Liver (tissue), 8 donors: ENCODE measurements at regions not wholly inside any gene's neighbourhood (a gene's known extent, or its start where the extent isn't known, plus 50 kb on each side); places are given as distances from the start of the nearest gene placed in this dataset.

Experiments used
- DNase-seq: peaks from one replicate; pipeline ENCODE4 v3.0.0-alpha.2; 2017; ENCODE audit warnings: low spot score
- H3K27ac ChIP-seq, 2 donors: one replicate each; pipeline ENCODE4 v1.7.0; 2013; ENCODE audit warnings: inconsistent platforms in 2 of 2, low read length in 2 of 2, control low read depth in 1 of 2, low read depth in 1 of 2, mild to moderate bottlenecking in 1 of 2
- H3K27me3 ChIP-seq, 4 donors: one replicate each; pipeline versions ENCODE4 v1.6.1 to v1.7.0; 2013; ENCODE audit warnings: low read length in 3 of 4, inconsistent platforms in 1 of 4, mild to moderate bottlenecking in 1 of 4, moderate library complexity in 1 of 4; ENCODE audit not compliant: control insufficient read depth in 4 of 4, insufficient read depth in 4 of 4
- H3K36me3 ChIP-seq, 4 donors: one replicate each; pipeline versions ENCODE4 v1.6.1 to v1.7.0; 2013; ENCODE audit warnings: low read length in 3 of 4, mild to moderate bottlenecking in 3 of 4, low read depth in 1 of 4, moderate library complexity in 1 of 4; ENCODE audit not compliant: control insufficient read depth in 4 of 4, insufficient read depth in 3 of 4
- H3K4me1 ChIP-seq, 4 donors: one replicate each; pipeline versions ENCODE4 v1.6.1 to v1.7.0; 2013; ENCODE audit warnings: low read length in 3 of 4, mild to moderate bottlenecking in 3 of 4, moderate library complexity in 1 of 4; ENCODE audit not compliant: control insufficient read depth in 4 of 4, insufficient read depth in 4 of 4
- H3K4me3 ChIP-seq, 3 donors: one replicate each; pipeline versions ENCODE4 v1.6.1 to v1.7.0; 2013; ENCODE audit warnings: low read length in 3 of 3, control low read depth in 1 of 3, low read depth in 1 of 3, mild to moderate bottlenecking in 1 of 3
- H3K9ac ChIP-seq, 2 donors: one replicate each; pipeline ENCODE4 v1.7.0; 2013; ENCODE audit warnings: low read length in 2 of 2, mild to moderate bottlenecking in 2 of 2, moderate library complexity in 2 of 2, control low read depth in 1 of 2, low read depth in 1 of 2
- H3K9me3 ChIP-seq, 4 donors: one replicate each; pipeline versions ENCODE4 v1.6.1 to v1.7.0; 2013; ENCODE audit warnings: low read length in 3 of 4; ENCODE audit not compliant: control insufficient read depth in 4 of 4
- ATF3 ChIP-seq: IDR thresholded peaks from 2 replicates; pipeline ENCODE4 v1.6.1; 2016; ENCODE audit warnings: antibody characterized with exemption
- CTCF ChIP-seq: fragments of 150-350 bp; IDR thresholded peaks from 2 replicates; pipeline ENCODE4 v1.5.1; 2017; ENCODE audit warnings: improper control_type of control experiment, low read depth, low read length; ENCODE audit not compliant: missing input control
- EGR1 ChIP-seq, 2 donors: IDR thresholded peaks; 2 replicates each; pipeline ENCODE4 v1.6.1; 2016 to 2018; ENCODE audit warnings: antibody characterized with exemption in 2 of 2, low read depth in 2 of 2
- FOXA1 ChIP-seq: IDR thresholded peaks from 2 replicates; pipeline ENCODE4 v1.6.1; 2016; ENCODE audit warnings: antibody characterized with exemption
- FOXA2 ChIP-seq: IDR thresholded peaks from 2 replicates; pipeline ENCODE4 v1.6.1; 2016; ENCODE audit warnings: antibody characterized with exemption
- GABPA ChIP-seq, 2 donors: IDR thresholded peaks in 1 of 2; conservative IDR thresholded peaks in 1 of 2; 2 replicates each; pipeline ENCODE4 v1.6.1; 2016; ENCODE audit warnings: antibody characterized with exemption in 2 of 2, mild to moderate bottlenecking in 1 of 2, moderate library complexity in 1 of 2
- HNF4A ChIP-seq, 2 donors: conservative IDR thresholded peaks; 2 replicates each; pipeline ENCODE4 v1.6.1; 2016; ENCODE audit warnings: antibody characterized with exemption in 2 of 2, mild to moderate bottlenecking in 2 of 2
- HNF4G ChIP-seq: IDR thresholded peaks from 2 replicates; pipeline ENCODE4 v1.6.1; 2016; ENCODE audit warnings: antibody characterized with exemption
- JUND ChIP-seq, 2 donors: IDR thresholded peaks; 2 replicates each; pipeline ENCODE4 v1.6.1; 2016; ENCODE audit warnings: antibody characterized with exemption in 2 of 2
- MAX ChIP-seq: IDR thresholded peaks from 2 replicates; pipeline ENCODE4 v1.6.1; 2016; ENCODE audit warnings: antibody characterized with exemption
- NR2F2 ChIP-seq: IDR thresholded peaks from 2 replicates; pipeline ENCODE4 v1.6.1; 2016; ENCODE audit warnings: antibody characterized with exemption
- RAD21 ChIP-seq, 2 donors: IDR thresholded peaks; 2 replicates each; pipeline ENCODE4 v1.6.1; 2016; ENCODE audit warnings: antibody characterized with exemption in 2 of 2, mild to moderate bottlenecking in 2 of 2
- REST ChIP-seq: IDR thresholded peaks from 2 replicates; pipeline ENCODE4 v1.6.1; 2016; ENCODE audit warnings: antibody characterized with exemption, mild to moderate bottlenecking
- RXRA ChIP-seq, 2 donors: IDR thresholded peaks; 2 replicates each; pipeline ENCODE4 v1.6.1; 2017 to 2018; ENCODE audit warnings: antibody characterized with exemption in 2 of 2, mild to moderate bottlenecking in 1 of 2
- SP1 ChIP-seq: IDR thresholded peaks from 2 replicates; pipeline ENCODE4 v1.6.1; 2018; ENCODE audit warnings: antibody characterized with exemption, mild to moderate bottlenecking
- TAF1 ChIP-seq: conservative IDR thresholded peaks from 2 replicates; pipeline ENCODE4 v1.6.1; 2016; ENCODE audit warnings: antibody characterized with exemption, mild to moderate bottlenecking
- YY1 ChIP-seq: IDR thresholded peaks from 2 replicates; pipeline ENCODE4 v1.6.1; 2016; ENCODE audit warnings: antibody characterized with exemption, mild to moderate bottlenecking
- ZBTB33 ChIP-seq: IDR thresholded peaks from 2 replicates; pipeline ENCODE4 v1.6.1; 2016; ENCODE audit warnings: antibody characterized with exemption
- WGBS: extraction: QIAGEN DNeasy Blood & Tissue Kit; methylation state at CpG from one replicate; pipeline ENCODE4 v1.1.7; 2013; 5-methylcytosine and 5-hydroxymethylcytosine counted together
- donor health status: healthy.
- donor health status: healthy.
- donor health status: healthy.
- donor health status: healthy.
- donor health status: healthy.

- H3K4me1 ChIP-seq = peaks cover 2 to 9% (median 4%) of the 10 kb centered on the region in 4 donors
- no peak for DNase-seq
- 90% methylated on average over 3 of the region's 3 CpGs for WGBS
- no peak overlapping the region for H3K9ac ChIP-seq
- TF ChIP-seq ZBTB33 = no peak
- TF ChIP-seq EGR1 (IDR thresholded peaks at IDR 0.05; ENCODE audit: low read depth in 2 of 2) = no peak
- no peak for TF ChIP-seq HNF4G
- no peak for TF ChIP-seq FOXA1
- no peak overlapping the region for H3K4me3 ChIP-seq
- no peaks in the 10 kb centered on the region for H3K9me3 ChIP-seq
- no peak overlapping the region for H3K27ac ChIP-seq
- no peaks in the 10 kb centered on the region for H3K36me3 ChIP-seq
- no peaks in the 10 kb centered on the region for H3K27me3 ChIP-seq
Measured at GRCh38 chr2:106306387-106306786, 112.3 kb upstream of the UXS1 start.

- Histone ChIP-seq H3K36me3 (no peaks in the 10 kb centered on the region), H3K27me3 (no peaks in the 10 kb centered on the region), H3K27ac (peak overlapping the region in 1 of 2 donors; percentile 51), H3K4me1 (peaks cover 2 to 9% (median 4%) of the 10 kb centered on the region in 4 donors), H3K9me3 (no peaks in the 10 kb centered on the region), H3K4me3 (no peak overlapping the region), H3K9ac (no peak overlapping the region)
- no peak for DNase-seq
- TF ChIP-seq FOXA1 (peak; percentile 51), HNF4A (conservative IDR thresholded peaks at IDR 0.05) (peak; percentile 95), EGR1 (IDR thresholded peaks at IDR 0.05; ENCODE audit: low read depth in 2 of 2) (peak in 1 of 2 donors; percentile 30), RAD21 (IDR thresholded peaks at IDR 0.05) (peak; percentile 45 to 65), REST (peak; percentile 41), TAF1 (no peak), RXRA (IDR thresholded peaks at IDR 0.05) (peak; percentile 89 to 92), SP1 (peak; percentile 86), YY1 (peak; percentile 73), JUND (IDR thresholded peaks at IDR 0.05) (peak in 1 of 2 donors; percentile 48), ZBTB33 (peak; percentile 54), HNF4G (peak; percentile 69), ATF3 (no peak), NR2F2 (no peak), MAX (peak; percentile 57), GABPA (IDR thresholded peaks at IDR 0.05 in 1 of 2, conservative IDR thresholded peaks at IDR 0.05 in 1 of 2) (peak in 1 of 2 donors; percentile 23), CTCF (no peak), FOXA2 (peak; percentile 43)
- 45% methylated on average over 5 of the region's 5 CpGs for WGBS
Measured at GRCh38 chr2:106304612-106305184, 110.6 kb upstream of the UXS1 start.
